Heart left ventricle (tissue), 13 donors: ENCODE measurements at regions not wholly inside any gene's neighbourhood (a gene's known extent, or its start where the extent isn't known, plus 50 kb on each side); places are given as distances from the start of the nearest gene placed in this dataset.

ENCODE experiments used
- CTCF ChIP-seq, 12 donors: fragments of 200-600 bp; sonication (generic) in 4 of 12; IDR thresholded peaks; one replicate each; pipeline versions ENCODE4 v1.5.0 to v1.8.0; 2018 to 2022; ENCODE audit warnings: antibody characterized with exemption in 12 of 12, mild to moderate bottlenecking in 5 of 12
- POLR2A ChIP-seq, 2 donors: fragments of 450-650 bp; IDR thresholded peaks; one replicate each; pipeline ENCODE4 v1.6.1; 2017; ENCODE audit warnings: antibody characterized with exemption in 2 of 2, mild to moderate bottlenecking in 2 of 2, moderate library complexity in 2 of 2
- donor health status: ischemic (EF 13 %, LVEDD 7.1; RV severe dilation, severe dysfunction).
- donor health status: DM: no; HTN: yes; CAD: no.
- donor health status: DM: no; HTN: no; CAD: no.
- donor health status: ischemic (EF 25% LVEDD 6.9; RV normal size, moderate dysfunction).
- donor health status: ischemic (EF 25% LVEDD 5.7; RV mildly dilated, moderate dysfunction).
- donor health status: ischemic (EF 35%, LVEDD 5.7; RV mildly dilated, moderate dysfunction).
- donor health status: nonischemic (EF 11% LVEDD 7.7; RV severe dilation, severe dysfunction).
- donor health status: DM: yes; HTN: yes; CAD: no.
- donor health status: PGD.
- donor health status: ischemic (EF 29% LVEDD 5.4; RV normal size, mild dysfunction).
- donor health status: nonischemic (EF 23%, LVEDD 6.1; RV moderate dilation, normal function).

- no peak for TF ChIP-seq CTCF (IDR thresholded peaks at IDR 0.05)
- no peak for TF ChIP-seq POLR2A (IDR thresholded peaks at IDR 0.05)
Measured at GRCh38 chr5:4345850-4346249, 750.2 kb downstream of the IRX1 start.
